Liver (tissue), 8 donors: ENCODE measurements at regions not wholly inside any gene's neighbourhood (a gene's known extent, or its start where the extent isn't known, plus 50 kb on each side); places are given as distances from the start of the nearest gene placed in this dataset.

Experiments
- DNase-seq: peaks from one replicate; pipeline ENCODE4 v3.0.0-alpha.2; 2017; ENCODE audit warnings: low spot score
- H3K27ac ChIP-seq, 2 donors: one replicate each; pipeline ENCODE4 v1.7.0; 2013; ENCODE audit warnings: inconsistent platforms in 2 of 2, low read length in 2 of 2, control low read depth in 1 of 2, low read depth in 1 of 2, mild to moderate bottlenecking in 1 of 2
- H3K27me3 ChIP-seq, 4 donors: one replicate each; pipeline versions ENCODE4 v1.6.1 to v1.7.0; 2013; ENCODE audit warnings: low read length in 3 of 4, inconsistent platforms in 1 of 4, mild to moderate bottlenecking in 1 of 4, moderate library complexity in 1 of 4; ENCODE audit not compliant: control insufficient read depth in 4 of 4, insufficient read depth in 4 of 4
- H3K36me3 ChIP-seq, 4 donors: one replicate each; pipeline versions ENCODE4 v1.6.1 to v1.7.0; 2013; ENCODE audit warnings: low read length in 3 of 4, mild to moderate bottlenecking in 3 of 4, low read depth in 1 of 4, moderate library complexity in 1 of 4; ENCODE audit not compliant: control insufficient read depth in 4 of 4, insufficient read depth in 3 of 4
- H3K4me1 ChIP-seq, 4 donors: one replicate each; pipeline versions ENCODE4 v1.6.1 to v1.7.0; 2013; ENCODE audit warnings: low read length in 3 of 4, mild to moderate bottlenecking in 3 of 4, moderate library complexity in 1 of 4; ENCODE audit not compliant: control insufficient read depth in 4 of 4, insufficient read depth in 4 of 4
- H3K4me3 ChIP-seq, 3 donors: one replicate each; pipeline versions ENCODE4 v1.6.1 to v1.7.0; 2013; ENCODE audit warnings: low read length in 3 of 3, control low read depth in 1 of 3, low read depth in 1 of 3, mild to moderate bottlenecking in 1 of 3
- H3K9ac ChIP-seq, 2 donors: one replicate each; pipeline ENCODE4 v1.7.0; 2013; ENCODE audit warnings: low read length in 2 of 2, mild to moderate bottlenecking in 2 of 2, moderate library complexity in 2 of 2, control low read depth in 1 of 2, low read depth in 1 of 2
- H3K9me3 ChIP-seq, 4 donors: one replicate each; pipeline versions ENCODE4 v1.6.1 to v1.7.0; 2013; ENCODE audit warnings: low read length in 3 of 4; ENCODE audit not compliant: control insufficient read depth in 4 of 4
- FOXA1 ChIP-seq: IDR thresholded peaks from 2 replicates; pipeline ENCODE4 v1.6.1; 2016; ENCODE audit warnings: antibody characterized with exemption
- FOXA2 ChIP-seq: IDR thresholded peaks from 2 replicates; pipeline ENCODE4 v1.6.1; 2016; ENCODE audit warnings: antibody characterized with exemption
- GABPA ChIP-seq, 2 donors: IDR thresholded peaks in 1 of 2; conservative IDR thresholded peaks in 1 of 2; 2 replicates each; pipeline ENCODE4 v1.6.1; 2016; ENCODE audit warnings: antibody characterized with exemption in 2 of 2, mild to moderate bottlenecking in 1 of 2, moderate library complexity in 1 of 2
- HNF4A ChIP-seq, 2 donors: conservative IDR thresholded peaks; 2 replicates each; pipeline ENCODE4 v1.6.1; 2016; ENCODE audit warnings: antibody characterized with exemption in 2 of 2, mild to moderate bottlenecking in 2 of 2
- HNF4G ChIP-seq: IDR thresholded peaks from 2 replicates; pipeline ENCODE4 v1.6.1; 2016; ENCODE audit warnings: antibody characterized with exemption
- JUND ChIP-seq, 2 donors: IDR thresholded peaks; 2 replicates each; pipeline ENCODE4 v1.6.1; 2016; ENCODE audit warnings: antibody characterized with exemption in 2 of 2
- MAX ChIP-seq: IDR thresholded peaks from 2 replicates; pipeline ENCODE4 v1.6.1; 2016; ENCODE audit warnings: antibody characterized with exemption
- NR2F2 ChIP-seq: IDR thresholded peaks from 2 replicates; pipeline ENCODE4 v1.6.1; 2016; ENCODE audit warnings: antibody characterized with exemption
- RAD21 ChIP-seq, 2 donors: IDR thresholded peaks; 2 replicates each; pipeline ENCODE4 v1.6.1; 2016; ENCODE audit warnings: antibody characterized with exemption in 2 of 2, mild to moderate bottlenecking in 2 of 2
- RXRA ChIP-seq, 2 donors: IDR thresholded peaks; 2 replicates each; pipeline ENCODE4 v1.6.1; 2017 to 2018; ENCODE audit warnings: antibody characterized with exemption in 2 of 2, mild to moderate bottlenecking in 1 of 2
- SP1 ChIP-seq: IDR thresholded peaks from 2 replicates; pipeline ENCODE4 v1.6.1; 2018; ENCODE audit warnings: antibody characterized with exemption, mild to moderate bottlenecking
- TAF1 ChIP-seq: conservative IDR thresholded peaks from 2 replicates; pipeline ENCODE4 v1.6.1; 2016; ENCODE audit warnings: antibody characterized with exemption, mild to moderate bottlenecking
- YY1 ChIP-seq: IDR thresholded peaks from 2 replicates; pipeline ENCODE4 v1.6.1; 2016; ENCODE audit warnings: antibody characterized with exemption, mild to moderate bottlenecking
- WGBS: extraction: QIAGEN DNeasy Blood & Tissue Kit; methylation state at CpG from one replicate; pipeline ENCODE4 v1.1.7; 2013; 5-methylcytosine and 5-hydroxymethylcytosine counted together
- TF ChIP-seq, protein P1 (sequence below): fragments of 150-350 bp; IDR thresholded peaks from 2 replicates; pipeline ENCODE4 v1.5.1; 2017; ENCODE audit warnings: improper control_type of control experiment, low read depth, low read length; ENCODE audit not compliant: missing input control
- TF ChIP-seq, protein P2 (sequence below): IDR thresholded peaks from 2 replicates; pipeline ENCODE4 v1.6.1; 2016; ENCODE audit warnings: antibody characterized with exemption, mild to moderate bottlenecking
- TF ChIP-seq, protein P3 (sequence below): IDR thresholded peaks from 2 replicates; pipeline ENCODE4 v1.6.1; 2016; ENCODE audit warnings: antibody characterized with exemption
- donor health status: healthy.
- donor health status: healthy.
- donor health status: healthy.
- donor health status: healthy.
- donor health status: healthy.

DNA sequence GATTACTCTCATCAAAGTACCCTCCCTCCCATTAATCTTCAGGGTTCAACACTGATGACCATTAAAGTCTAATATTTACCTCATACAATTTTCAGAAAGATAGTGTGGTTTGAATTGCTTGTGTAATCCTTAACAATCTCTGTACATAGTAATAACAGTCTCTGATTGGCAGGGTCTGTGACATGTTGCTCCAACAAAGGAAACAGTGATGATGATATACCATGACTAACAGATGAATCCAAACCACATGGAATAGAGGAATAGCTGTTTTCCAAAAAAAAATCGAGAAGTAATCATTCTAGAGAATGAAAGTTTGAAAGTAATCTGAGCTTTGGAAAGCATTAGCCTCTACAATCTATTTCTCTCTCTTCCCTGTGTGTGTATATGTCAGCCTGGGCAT, 610.1 kb upstream of the NEGR1 start:
- H3K36me3 ChIP-seq = no peaks in the 10 kb centered on the region
- H3K4me3 ChIP-seq = no peak overlapping the region
- TF ChIP-seq SP1 = no peak
- TF ChIP-seq, protein P1, sequence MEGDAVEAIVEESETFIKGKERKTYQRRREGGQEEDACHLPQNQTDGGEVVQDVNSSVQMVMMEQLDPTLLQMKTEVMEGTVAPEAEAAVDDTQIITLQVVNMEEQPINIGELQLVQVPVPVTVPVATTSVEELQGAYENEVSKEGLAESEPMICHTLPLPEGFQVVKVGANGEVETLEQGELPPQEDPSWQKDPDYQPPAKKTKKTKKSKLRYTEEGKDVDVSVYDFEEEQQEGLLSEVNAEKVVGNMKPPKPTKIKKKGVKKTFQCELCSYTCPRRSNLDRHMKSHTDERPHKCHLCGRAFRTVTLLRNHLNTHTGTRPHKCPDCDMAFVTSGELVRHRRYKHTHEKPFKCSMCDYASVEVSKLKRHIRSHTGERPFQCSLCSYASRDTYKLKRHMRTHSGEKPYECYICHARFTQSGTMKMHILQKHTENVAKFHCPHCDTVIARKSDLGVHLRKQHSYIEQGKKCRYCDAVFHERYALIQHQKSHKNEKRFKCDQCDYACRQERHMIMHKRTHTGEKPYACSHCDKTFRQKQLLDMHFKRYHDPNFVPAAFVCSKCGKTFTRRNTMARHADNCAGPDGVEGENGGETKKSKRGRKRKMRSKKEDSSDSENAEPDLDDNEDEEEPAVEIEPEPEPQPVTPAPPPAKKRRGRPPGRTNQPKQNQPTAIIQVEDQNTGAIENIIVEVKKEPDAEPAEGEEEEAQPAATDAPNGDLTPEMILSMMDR = no peak
- no peak for TF ChIP-seq TAF1
- TF ChIP-seq, protein P2, sequence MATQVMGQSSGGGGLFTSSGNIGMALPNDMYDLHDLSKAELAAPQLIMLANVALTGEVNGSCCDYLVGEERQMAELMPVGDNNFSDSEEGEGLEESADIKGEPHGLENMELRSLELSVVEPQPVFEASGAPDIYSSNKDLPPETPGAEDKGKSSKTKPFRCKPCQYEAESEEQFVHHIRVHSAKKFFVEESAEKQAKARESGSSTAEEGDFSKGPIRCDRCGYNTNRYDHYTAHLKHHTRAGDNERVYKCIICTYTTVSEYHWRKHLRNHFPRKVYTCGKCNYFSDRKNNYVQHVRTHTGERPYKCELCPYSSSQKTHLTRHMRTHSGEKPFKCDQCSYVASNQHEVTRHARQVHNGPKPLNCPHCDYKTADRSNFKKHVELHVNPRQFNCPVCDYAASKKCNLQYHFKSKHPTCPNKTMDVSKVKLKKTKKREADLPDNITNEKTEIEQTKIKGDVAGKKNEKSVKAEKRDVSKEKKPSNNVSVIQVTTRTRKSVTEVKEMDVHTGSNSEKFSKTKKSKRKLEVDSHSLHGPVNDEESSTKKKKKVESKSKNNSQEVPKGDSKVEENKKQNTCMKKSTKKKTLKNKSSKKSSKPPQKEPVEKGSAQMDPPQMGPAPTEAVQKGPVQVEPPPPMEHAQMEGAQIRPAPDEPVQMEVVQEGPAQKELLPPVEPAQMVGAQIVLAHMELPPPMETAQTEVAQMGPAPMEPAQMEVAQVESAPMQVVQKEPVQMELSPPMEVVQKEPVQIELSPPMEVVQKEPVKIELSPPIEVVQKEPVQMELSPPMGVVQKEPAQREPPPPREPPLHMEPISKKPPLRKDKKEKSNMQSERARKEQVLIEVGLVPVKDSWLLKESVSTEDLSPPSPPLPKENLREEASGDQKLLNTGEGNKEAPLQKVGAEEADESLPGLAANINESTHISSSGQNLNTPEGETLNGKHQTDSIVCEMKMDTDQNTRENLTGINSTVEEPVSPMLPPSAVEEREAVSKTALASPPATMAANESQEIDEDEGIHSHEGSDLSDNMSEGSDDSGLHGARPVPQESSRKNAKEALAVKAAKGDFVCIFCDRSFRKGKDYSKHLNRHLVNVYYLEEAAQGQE = no peak
- no peak for TF ChIP-seq GABPA (IDR thresholded peaks at IDR 0.05 in 1 of 2, conservative IDR thresholded peaks at IDR 0.05 in 1 of 2)
- no peak for TF ChIP-seq NR2F2
- TF ChIP-seq HNF4A (conservative IDR thresholded peaks at IDR 0.05) = no peak
- TF ChIP-seq JUND (IDR thresholded peaks at IDR 0.05) = no peak
- TF ChIP-seq RXRA (IDR thresholded peaks at IDR 0.05) = no peak
- TF ChIP-seq, protein P3, sequence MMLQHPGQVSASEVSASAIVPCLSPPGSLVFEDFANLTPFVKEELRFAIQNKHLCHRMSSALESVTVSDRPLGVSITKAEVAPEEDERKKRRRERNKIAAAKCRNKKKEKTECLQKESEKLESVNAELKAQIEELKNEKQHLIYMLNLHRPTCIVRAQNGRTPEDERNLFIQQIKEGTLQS = no peak
- no peak for TF ChIP-seq YY1
- TF ChIP-seq FOXA1 = no peak
- no peak for TF ChIP-seq FOXA2
- DNase-seq = no peak
- H3K27me3 ChIP-seq = no peaks in the 10 kb centered on the region
- no peak overlapping the region for H3K9ac ChIP-seq
- no peaks in the 10 kb centered on the region for H3K4me1 ChIP-seq
- WGBS = 43% methylated on average over 1 of the region's 1 CpG
- H3K9me3 ChIP-seq = no peaks in the 10 kb centered on the region
- H3K27ac ChIP-seq = no peak overlapping the region

DNA sequence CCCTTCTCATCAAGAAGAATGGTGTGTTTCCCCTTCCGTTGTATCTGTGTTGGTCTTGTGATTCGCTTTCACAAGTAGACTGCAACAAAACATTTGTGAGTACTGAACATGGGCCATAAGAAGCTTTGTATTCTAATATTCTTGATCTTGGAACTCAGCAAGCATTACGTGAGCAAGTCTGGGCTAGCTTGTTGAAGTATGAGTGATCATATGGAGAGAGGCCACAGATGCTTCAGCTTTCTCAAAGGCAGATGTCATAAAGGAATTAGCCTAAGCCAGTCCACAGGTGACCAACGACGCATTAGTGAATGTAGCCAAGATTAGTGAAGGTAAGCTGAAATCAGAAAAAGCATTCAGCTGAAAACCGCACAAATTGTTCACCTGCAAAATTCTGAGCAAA, 609.6 kb upstream of the NEGR1 start:
- WGBS = 79% methylated on average over 6 of the region's 6 CpGs
- H3K4me1 ChIP-seq = no peaks in the 10 kb centered on the region
- no peak overlapping the region for H3K4me3 ChIP-seq

More for the DNA sequence above, 609.6 kb upstream of the NEGR1 start:
- TF ChIP-seq HNF4G = no peak
- TF ChIP-seq RXRA (IDR thresholded peaks at IDR 0.05) = no peak
- TF ChIP-seq SP1 = no peak
- no peak for TF ChIP-seq RAD21 (IDR thresholded peaks at IDR 0.05)
- no peak for TF ChIP-seq MAX
- no peak for TF ChIP-seq JUND (IDR thresholded peaks at IDR 0.05)
- no peak for TF ChIP-seq HNF4A (conservative IDR thresholded peaks at IDR 0.05)
- TF ChIP-seq FOXA1 = no peak
- TF ChIP-seq YY1 = no peak
- TF ChIP-seq, protein P3 = no peak
- no peak for TF ChIP-seq FOXA2
- no peak for TF ChIP-seq TAF1
- TF ChIP-seq, protein P1 = no peak
- no peak for TF ChIP-seq GABPA (IDR thresholded peaks at IDR 0.05 in 1 of 2, conservative IDR thresholded peaks at IDR 0.05 in 1 of 2)
- DNase-seq = no peak
- no peaks in the 10 kb centered on the region for H3K9me3 ChIP-seq
- H3K27ac ChIP-seq = no peak overlapping the region
- H3K36me3 ChIP-seq = no peaks in the 10 kb centered on the region
- H3K27me3 ChIP-seq = no peaks in the 10 kb centered on the region
- H3K9ac ChIP-seq = no peak overlapping the region
